GM21360 (cell line): ENCODE measurements at regions not wholly inside any gene's neighbourhood (a gene's known extent, or its start where the extent isn't known, plus 50 kb on each side); places are given as distances from the start of the nearest gene placed in this dataset.

ENCODE experiments used
- ATAC-seq: cut with Tn5 transposase; IDR thresholded peaks from one replicate; pipeline ENCODE4 v1.9.1; 2021; ENCODE audit warnings: mild to moderate bottlenecking, moderate library complexity; ENCODE audit not compliant: unreplicated experiment

GRCh38 chr2:14221466-14221865 is 411.1 kb upstream of the LRATD1 start:
- no peak for ATAC-seq

GRCh38 chr2:14223576-14223975 is 408.9 kb upstream of the LRATD1 start:
- ATAC-seq = no peak

- no peak for ATAC-seq
Observed at GRCh38 chr2:14231391-14231898, 401.1 kb upstream of the LRATD1 start.

- no peak for ATAC-seq
Observed at GRCh38 chr2:14232217-14232616, 400.3 kb upstream of the LRATD1 start.

GRCh38 chr2:14234911-14235310 is 397.6 kb upstream of the LRATD1 start:
- ATAC-seq = no peak

GRCh38 chr2:14235667-14236066 is 396.9 kb upstream of the LRATD1 start:
- no peak for ATAC-seq

- no peak for ATAC-seq
Observed at GRCh38 chr2:14237902-14238301, 394.6 kb upstream of the LRATD1 start.

GRCh38 chr2:14239605-14240004 is 392.9 kb upstream of the LRATD1 start:
- no peak for ATAC-seq

GRCh38 chr2:14240868-14241267 is 391.6 kb upstream of the LRATD1 start:
- no peak for ATAC-seq

GRCh38 chr2:14245901-14246300 is 386.6 kb upstream of the LRATD1 start:
- ATAC-seq = no peak

- no peak for ATAC-seq
Observed at GRCh38 chr2:14255135-14255820, 377.2 kb upstream of the LRATD1 start.

- ATAC-seq = no peak
Observed at GRCh38 chr2:14256890-14257289, 375.6 kb upstream of the LRATD1 start.

- ATAC-seq = no peak
Observed at GRCh38 chr2:14257801-14258507, 374.6 kb upstream of the LRATD1 start.

GRCh38 chr2:14261771-14262170 is 370.7 kb upstream of the LRATD1 start:
- ATAC-seq = no peak

- no peak for ATAC-seq
Observed at GRCh38 chr2:14263053-14263452, 369.5 kb upstream of the LRATD1 start.

GRCh38 chr2:14270036-14270582 is 362.4 kb upstream of the LRATD1 start:
- no peak for ATAC-seq

GRCh38 chr2:14272396-14273075 is 360.0 kb upstream of the LRATD1 start:
- no peak for ATAC-seq

- no peak for ATAC-seq
Observed at GRCh38 chr2:14273650-14274049, 358.9 kb upstream of the LRATD1 start.

GRCh38 chr2:14284244-14284643 is 348.3 kb upstream of the LRATD1 start:
- no peak for ATAC-seq

GRCh38 chr2:14285812-14286211 is 346.7 kb upstream of the LRATD1 start:
- ATAC-seq = no peak

GRCh38 chr2:14288016-14288415 is 344.5 kb upstream of the LRATD1 start:
- no peak for ATAC-seq

- ATAC-seq = no peak
Observed at GRCh38 chr2:14292964-14293363, 339.6 kb upstream of the LRATD1 start.
